HepG2 (cell line): ENCODE measurements at regions not wholly inside any gene's neighbourhood (a gene's known extent, or its start where the extent isn't known, plus 50 kb on each side); places are given as distances from the start of the nearest gene placed in this dataset.

Experiments used
- ATF4 ChIP-seq, 2 experiments: fragments of 450-650 bp in 1 of 2; sonication (generic) in 1 of 2; formaldehyde crosslinking; IDR thresholded peaks; 2 replicates each; pipeline versions ENCODE4 v1.5.0 to v1.8.0; 2020 to 2022; ENCODE audit warnings: mild to moderate bottlenecking in 1 of 2, missing genetic modification reagents in 1 of 2
- CHD2 ChIP-seq: IDR thresholded peaks from 2 replicates; pipeline ENCODE4 v1.6.1; 2011; ENCODE audit warnings: low read depth, low read length, improper control_type of control experiment
- JUND ChIP-seq: sonication (generic); formaldehyde crosslinking; IDR thresholded peaks from 2 replicates; pipeline ENCODE4 v1.8.0; 2022; ENCODE audit warnings: mild to moderate bottlenecking, missing genetic modification reagents
- KAT7 ChIP-seq: IDR thresholded peaks from 2 replicates; pipeline ENCODE4 v1.6.1; 2018; ENCODE audit warnings: borderline replicate concordance, missing compliant biosample characterization
- POLR2A ChIP-seq, 2 experiments: IDR thresholded peaks; 2 replicates each; pipeline ENCODE4 v1.6.1; 2011; ENCODE audit warnings: low read depth in 2 of 2, low read length in 2 of 2, mild to moderate bottlenecking in 1 of 2, moderate library complexity in 1 of 2; ENCODE audit not compliant: insufficient read depth in 1 of 2
- ZBTB33 ChIP-seq: sonication (generic); formaldehyde crosslinking; IDR thresholded peaks from 2 replicates; pipeline ENCODE4 v1.4.0; 2020; ENCODE audit warnings: missing genetic modification reagents
- ZNF260 ChIP-seq: sonication (generic); formaldehyde crosslinking; IDR thresholded peaks from 2 replicates; pipeline ENCODE4 v1.4.0; 2020; ENCODE audit warnings: missing genetic modification reagents, low read depth, mild to moderate bottlenecking, borderline replicate concordance
- ZNF263 ChIP-seq: sonication (generic); formaldehyde crosslinking; IDR thresholded peaks from 2 replicates; pipeline ENCODE4 v1.4.0; 2020; ENCODE audit warnings: missing genetic modification reagents

- no peak for TF ChIP-seq ATF4 (CRISPR knock-in tag; IDR thresholded peaks at IDR 0.05)
- TF ChIP-seq JUND (CRISPR knock-in tag): no peak
- no peak for TF ChIP-seq POLR2A (IDR thresholded peaks at IDR 0.05; ENCODE audit: insufficient read depth in 1 of 2, low read depth in 2 of 2, low read length in 2 of 2)
- no peak for TF ChIP-seq ZNF263 (CRISPR knock-in tag)
- TF ChIP-seq ZBTB33 (CRISPR knock-in tag): no peak
- no peak for TF ChIP-seq CHD2
- no peak for TF ChIP-seq ZNF260 (CRISPR knock-in tag)
- no peak for TF ChIP-seq KAT7 (CRISPR knock-in tag)
These were observed 572.3 kb downstream of the PYDC2 start for GRCh38 chr3:192033246-192033645.
